GM12892 (cell line): ENCODE measurements at regions not wholly inside any gene's neighbourhood (a gene's known extent, or its start where the extent isn't known, plus 50 kb on each side); places are given as distances from the start of the nearest gene placed in this dataset.

Experiments used
- POLR2A ChIP-seq: IDR thresholded peaks from 2 replicates; pipeline ENCODE4 v1.6.1; 2011; ENCODE audit warnings: low read depth, low read length, control low read depth
- POLR2AphosphoS5 ChIP-seq: IDR thresholded peaks from 2 replicates; pipeline ENCODE4 v1.6.1; 2011; ENCODE audit warnings: low read depth, low read length, control low read depth
- TAF1 ChIP-seq: IDR thresholded peaks from 2 replicates; pipeline ENCODE4 v1.6.1; 2011; ENCODE audit warnings: low read depth, mild to moderate bottlenecking, control low read depth, low read length, borderline replicate concordance

DNA sequence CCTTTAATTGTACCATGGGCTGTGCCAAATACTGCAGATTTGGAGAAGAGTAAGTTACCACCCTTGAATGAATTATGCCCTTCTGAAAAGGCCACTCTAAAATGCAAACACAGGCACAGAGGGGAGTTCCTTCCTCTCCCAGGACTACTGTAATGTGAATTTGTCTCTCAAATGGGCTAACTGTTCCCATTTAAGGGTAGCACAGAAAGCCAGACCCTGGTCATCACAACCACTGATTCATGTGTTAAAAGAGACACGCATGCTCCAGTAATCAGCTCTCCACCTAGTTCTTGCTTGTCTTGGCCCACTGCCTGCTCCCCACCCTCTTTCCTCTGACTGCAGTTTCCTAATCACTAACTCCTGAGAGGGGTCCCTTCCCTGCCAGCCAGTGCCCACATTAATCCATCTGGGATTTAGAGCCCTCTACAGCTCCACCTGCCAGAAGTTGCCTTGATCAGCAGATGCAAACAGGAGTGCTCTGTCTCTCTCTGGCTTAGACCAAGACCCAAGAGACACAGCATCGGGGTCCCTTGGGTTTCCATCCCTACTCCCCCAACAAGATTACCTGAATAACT is 382.4 kb downstream of the TMEM167A start:
- TF ChIP-seq POLR2AphosphoS5, result no peak
- TF ChIP-seq POLR2A, result no peak
- no peak for TF ChIP-seq TAF1
